ENCODE measurements at regions not wholly inside any gene's neighbourhood (a gene's known extent, or its start where the extent isn't known, plus 50 kb on each side); places are given as distances from the start of the nearest gene placed in this dataset.
"Not testable (repeated sequence)": the region's sequence is repeated elsewhere in the genome, so short reads cannot be mapped to it uniquely, and the experiment has no call there.

- no peak for DNase-seq (ENCODE audit: low read depth in 3 of 3)
Observed at GRCh38 chr15:23850666-23851065, 163.6 kb upstream of the NDN start.

DNA sequence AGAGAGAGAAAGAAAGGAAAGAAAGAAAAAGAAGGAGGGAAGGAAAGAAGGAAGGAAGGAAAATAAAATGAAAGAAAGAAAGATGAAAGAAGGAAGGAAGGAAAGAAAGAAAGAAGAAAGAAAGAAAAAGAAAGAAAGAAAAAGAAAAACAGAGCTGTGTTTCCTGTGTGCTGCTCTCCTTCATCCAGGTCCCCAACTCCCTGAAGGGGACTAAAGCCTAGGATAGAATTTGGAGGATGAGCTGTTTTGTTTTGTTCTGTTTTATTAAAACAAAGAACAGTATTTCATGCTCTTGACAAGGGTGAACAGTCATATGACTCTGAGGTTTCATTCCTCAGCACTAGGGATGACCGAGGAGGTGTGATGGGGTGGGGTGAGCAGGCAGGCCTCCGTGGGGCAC lies 164.8 kb upstream of the NDN start:
- DNase-seq (ENCODE audit: low read depth in 3 of 3): no peak

- no peak for DNase-seq (ENCODE audit: low read depth in 3 of 3)
Observed at GRCh38 chr15:23853286-23853685, 166.2 kb upstream of the NDN start.

DNA sequence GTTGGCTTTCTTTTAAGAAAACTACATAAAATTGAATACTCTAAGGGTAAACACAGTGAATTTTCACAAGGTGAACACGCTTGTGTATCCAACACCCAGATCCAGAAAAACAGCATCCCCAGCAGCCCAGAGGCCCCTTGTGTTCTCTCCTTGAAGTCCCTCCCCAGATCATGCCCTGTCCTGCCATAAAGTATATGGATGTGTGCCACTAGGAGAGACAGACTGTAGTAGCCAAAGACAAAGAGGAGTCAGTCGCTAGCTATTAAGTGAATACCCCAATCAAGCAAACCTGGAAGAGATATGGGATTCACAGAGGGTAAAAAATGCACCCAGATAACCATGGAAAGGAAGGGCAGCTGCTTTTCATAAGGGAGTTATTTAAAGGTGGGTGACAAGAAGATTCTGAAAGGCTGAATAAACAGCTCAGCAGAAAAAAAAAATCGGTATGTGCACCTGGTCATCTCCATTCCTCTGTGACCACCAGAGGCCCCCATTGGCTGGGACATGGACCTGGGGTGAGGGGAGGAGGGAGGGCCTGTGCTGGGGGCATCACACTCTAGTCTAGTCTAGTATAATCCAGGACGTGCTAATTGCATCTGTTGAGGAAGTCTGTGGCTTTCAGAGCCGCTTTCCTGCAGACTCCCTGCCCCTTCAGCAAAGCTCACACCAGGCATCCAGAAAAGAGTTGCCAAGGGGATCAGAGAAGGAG lies 167.3 kb upstream of the NDN start:
- DNase-seq (ENCODE audit: low read depth in 3 of 3): no peak

- DNase-seq (ENCODE audit: low read depth in 3 of 3): no peak
Observed at GRCh38 chr15:23854912-23855659, 168.0 kb upstream of the NDN start.

DNA sequence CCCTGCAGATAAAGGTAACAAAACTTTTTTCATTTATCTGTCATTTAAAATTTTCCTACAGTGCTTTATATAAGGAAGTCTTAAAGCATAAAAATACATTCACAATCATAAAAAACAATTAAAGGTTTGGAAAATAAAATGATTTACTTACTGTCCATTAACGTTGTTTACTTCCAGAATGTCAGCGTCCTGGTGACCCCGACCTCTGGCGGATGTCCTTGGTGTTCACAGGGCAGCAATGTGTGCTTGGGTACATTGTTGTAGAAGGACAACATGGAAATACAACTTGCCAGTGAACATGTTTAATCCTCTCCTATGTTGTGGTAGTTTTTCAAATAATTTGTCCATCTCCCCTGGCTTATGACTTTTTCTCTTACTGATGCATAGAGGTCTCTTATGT lies 168.8 kb upstream of the NDN start:
- DNase-seq (ENCODE audit: low read depth in 3 of 3): no peak

- no peak for DNase-seq (ENCODE audit: low read depth in 3 of 3)
Observed at GRCh38 chr15:23857028-23857641, 170.0 kb upstream of the NDN start.

DNA sequence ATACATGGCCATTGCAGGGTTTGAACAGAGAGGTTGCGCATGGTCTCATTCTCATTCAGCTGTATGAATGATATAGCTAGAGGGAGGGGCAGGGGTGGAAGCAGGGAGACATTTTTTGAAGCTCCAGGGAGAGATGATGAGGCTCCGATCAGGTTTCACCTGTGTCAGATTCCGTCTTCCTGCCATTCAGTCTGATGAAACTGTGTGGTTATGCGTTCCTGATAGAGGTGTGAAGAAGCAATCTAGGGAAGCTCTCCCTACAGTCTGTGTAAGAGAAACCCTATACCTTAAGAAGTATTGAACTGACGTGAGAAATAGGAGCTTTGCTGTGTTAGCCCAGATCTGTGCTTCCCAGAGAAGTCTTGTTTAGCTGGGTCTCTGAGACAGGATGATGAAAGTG lies 171.9 kb upstream of the NDN start:
- no peak for DNase-seq (ENCODE audit: low read depth in 3 of 3)

GRCh38 chr15:23860290-23861245 lies 173.5 kb upstream of the NDN start:
- DNase-seq (ENCODE audit: low read depth in 3 of 3): no peak

DNA sequence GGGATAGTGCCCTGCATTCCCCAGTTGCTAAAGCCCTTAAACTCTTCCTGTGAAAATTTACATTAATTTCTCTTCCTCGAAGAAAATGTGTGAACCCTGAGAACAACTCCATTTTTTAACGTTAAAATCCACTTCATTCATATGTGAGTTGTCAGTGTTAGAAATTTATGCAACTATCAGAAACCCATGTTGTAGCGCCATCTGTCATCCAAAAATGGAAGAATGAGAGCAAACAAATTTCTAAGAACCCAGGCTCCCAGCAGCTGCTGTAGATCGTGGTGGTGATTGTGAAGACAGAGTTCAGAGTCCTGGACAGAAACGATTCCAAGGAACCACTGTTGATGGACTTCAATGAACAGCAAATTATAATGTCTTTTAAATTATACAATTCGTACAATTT lies 179.7 kb upstream of the NDN start:
- no peak for DNase-seq (ENCODE audit: low read depth in 3 of 3)

- no peak for DNase-seq (ENCODE audit: low read depth in 3 of 3)
Observed at GRCh38 chr15:23869396-23869795, 182.3 kb upstream of the NDN start.

- not testable (repeated sequence) for DNase-seq (ENCODE audit: low read depth in 3 of 3)
Observed at GRCh38 chr15:23873613-23874012, 186.5 kb upstream of the NDN start.

GRCh38 chr15:23877502-23878412 lies 190.7 kb upstream of the NDN start:
- DNase-seq (ENCODE audit: low read depth in 3 of 3): peak in 2 of 3 donors; percentile 12 to 13

GRCh38 chr15:23881291-23881690 lies 194.2 kb upstream of the NDN start:
- no peak for DNase-seq (ENCODE audit: low read depth in 3 of 3)

- no peak for DNase-seq (ENCODE audit: low read depth in 3 of 3)
Observed at GRCh38 chr15:23890218-23890617, 203.1 kb upstream of the NDN start.

- DNase-seq (ENCODE audit: low read depth in 3 of 3): no peak
Observed at GRCh38 chr15:23897091-23897490, 210.0 kb upstream of the NDN start.

- no peak for DNase-seq (ENCODE audit: low read depth in 3 of 3)
Observed at GRCh38 chr15:23897531-23897930, 210.4 kb upstream of the NDN start.

DNA sequence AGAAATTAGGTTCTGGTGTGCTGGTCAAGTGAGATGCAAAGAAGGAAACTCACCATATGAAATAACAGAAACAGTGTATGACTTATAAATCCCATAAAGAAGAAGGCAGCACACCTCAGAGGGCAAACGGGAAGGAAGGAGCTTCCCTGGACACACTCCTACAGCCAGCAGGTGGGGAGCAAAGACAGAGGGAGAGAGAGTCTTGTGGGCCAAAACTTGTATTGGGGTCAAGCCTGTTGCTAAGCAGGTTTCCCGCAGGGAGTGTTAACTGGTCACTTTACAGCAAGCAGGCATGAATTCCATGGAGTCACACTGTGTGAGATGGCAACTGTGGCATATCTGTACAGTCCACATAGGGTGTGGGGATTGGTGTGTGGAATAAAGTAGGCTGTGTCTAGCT lies 222.9 kb upstream of the NDN start:
- no peak for DNase-seq (ENCODE audit: low read depth in 3 of 3)

DNA sequence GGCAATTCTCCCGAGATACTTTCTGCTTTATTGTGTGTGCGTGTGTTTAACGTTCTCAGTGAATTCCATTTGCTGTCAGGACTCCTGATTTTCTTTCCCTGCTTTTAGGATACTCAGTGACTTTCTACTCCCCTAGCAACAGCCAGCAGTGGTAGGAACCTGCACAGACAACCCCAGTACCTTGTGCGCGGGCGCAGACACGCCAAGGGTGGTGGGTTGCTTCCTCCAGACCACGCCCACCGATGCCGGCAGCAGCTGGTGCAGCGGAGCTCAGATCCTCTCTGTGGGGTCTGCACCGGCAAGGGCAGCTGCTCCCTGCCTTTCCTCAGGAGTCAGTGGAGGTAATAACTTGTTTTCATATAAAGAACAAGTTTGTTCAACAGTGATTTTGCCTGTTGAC lies 225.1 kb upstream of the NDN start:
- no peak for DNase-seq (ENCODE audit: low read depth in 3 of 3)

GRCh38 chr15:23913081-23913480 lies 226.0 kb upstream of the NDN start:
- DNase-seq (ENCODE audit: low read depth in 3 of 3): no peak

GRCh38 chr15:23913635-23914034 lies 226.5 kb upstream of the NDN start:
- no peak for DNase-seq (ENCODE audit: low read depth in 3 of 3)

Measured in stimulated activated CD4-positive, alpha-beta T cell treated with anti-CD3 and anti-CD28 coated beads, TNF-alpha, amount 100 ng/mL, for 48 hours (primary cell).